ENCODE measurements at regions not wholly inside any gene's neighbourhood (a gene's known extent, or its start where the extent isn't known, plus 50 kb on each side); places are given as distances from the start of the nearest gene placed in this dataset.

DNA sequence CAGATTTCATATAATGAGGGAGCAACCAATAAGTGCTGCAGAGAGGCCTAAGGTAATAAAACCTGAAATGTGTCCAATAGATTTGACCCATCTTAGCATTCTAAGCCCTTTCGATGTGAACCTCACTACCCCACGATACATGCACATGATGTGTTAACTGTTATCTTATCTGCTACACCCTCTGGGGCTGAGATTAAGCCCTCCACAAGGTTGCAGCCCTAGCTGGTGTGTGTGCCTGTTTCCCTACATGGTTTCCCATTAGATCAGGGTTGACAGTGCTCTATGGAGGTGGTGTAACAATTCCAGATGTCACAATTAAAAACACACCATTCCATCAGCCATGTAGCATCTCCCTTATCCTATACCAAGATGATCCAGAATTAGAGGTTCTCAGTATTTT is 68.9 kb upstream of the THSD7B start:
- TF ChIP-seq, protein P1, sequence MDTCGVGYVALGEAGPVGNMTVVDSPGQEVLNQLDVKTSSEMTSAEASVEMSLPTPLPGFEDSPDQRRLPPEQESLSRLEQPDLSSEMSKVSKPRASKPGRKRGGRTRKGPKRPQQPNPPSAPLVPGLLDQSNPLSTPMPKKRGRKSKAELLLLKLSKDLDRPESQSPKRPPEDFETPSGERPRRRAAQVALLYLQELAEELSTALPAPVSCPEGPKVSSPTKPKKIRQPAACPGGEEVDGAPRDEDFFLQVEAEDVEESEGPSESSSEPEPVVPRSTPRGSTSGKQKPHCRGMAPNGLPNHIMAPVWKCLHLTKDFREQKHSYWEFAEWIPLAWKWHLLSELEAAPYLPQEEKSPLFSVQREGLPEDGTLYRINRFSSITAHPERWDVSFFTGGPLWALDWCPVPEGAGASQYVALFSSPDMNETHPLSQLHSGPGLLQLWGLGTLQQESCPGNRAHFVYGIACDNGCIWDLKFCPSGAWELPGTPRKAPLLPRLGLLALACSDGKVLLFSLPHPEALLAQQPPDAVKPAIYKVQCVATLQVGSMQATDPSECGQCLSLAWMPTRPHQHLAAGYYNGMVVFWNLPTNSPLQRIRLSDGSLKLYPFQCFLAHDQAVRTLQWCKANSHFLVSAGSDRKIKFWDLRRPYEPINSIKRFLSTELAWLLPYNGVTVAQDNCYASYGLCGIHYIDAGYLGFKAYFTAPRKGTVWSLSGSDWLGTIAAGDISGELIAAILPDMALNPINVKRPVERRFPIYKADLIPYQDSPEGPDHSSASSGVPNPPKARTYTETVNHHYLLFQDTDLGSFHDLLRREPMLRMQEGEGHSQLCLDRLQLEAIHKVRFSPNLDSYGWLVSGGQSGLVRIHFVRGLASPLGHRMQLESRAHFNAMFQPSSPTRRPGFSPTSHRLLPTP (IDR thresholded peaks at IDR 0.05; ENCODE audit: borderline replicate concordance, extremely low read depth, insufficient read length): no peak
- TF ChIP-seq COPS2 (conservative IDR thresholded peaks at IDR 0.05): no peak
- no peak for TF ChIP-seq ARID4B (CRISPR knock-in tag; IDR thresholded peaks at IDR 0.05)
- TF ChIP-seq YY1 (IDR thresholded peaks at IDR 0.05; ENCODE audit: borderline replicate concordance in 1 of 3, control insufficient read depth in 1 of 3, extremely low read depth in 1 of 3, insufficient read depth in 3 of 3, insufficient read length in 1 of 3, insufficient replicate concordance in 2 of 3, low read depth in 1 of 3, low read length in 2 of 3): no peak
